ENCODE measurements at regions not wholly inside any gene's neighbourhood (a gene's known extent, or its start where the extent isn't known, plus 50 kb on each side); places are given as distances from the start of the nearest gene placed in this dataset.
"Not testable (repeated sequence)": the region's sequence is repeated elsewhere in the genome, so short reads cannot be mapped to it uniquely, and the experiment has no call there.

GRCh38 chr2:131626565-131626964 lies 98.9 kb downstream of the CCDC74A start:
- H3K9me3 Mint-ChIP-seq; ATAC-seq (ENCODE audit: low read depth); H3K27me3 Mint-ChIP-seq; H3K4me1 Mint-ChIP-seq; H3K36me3 Mint-ChIP-seq; H3K4me3 Mint-ChIP-seq; DNase-seq; H3K27ac Mint-ChIP-seq; POLR2A ChIA-PET: not testable (repeated sequence)

- ATAC-seq (ENCODE audit: low read depth); H3K4me3 Mint-ChIP-seq; H3K27me3 Mint-ChIP-seq; H3K36me3 Mint-ChIP-seq; DNase-seq; H3K27ac Mint-ChIP-seq; H3K4me1 Mint-ChIP-seq; H3K9me3 Mint-ChIP-seq; POLR2A ChIA-PET: not testable (repeated sequence)
Measured at GRCh38 chr2:131627777-131628176, 100.1 kb downstream of the CCDC74A start.

GRCh38 chr2:131631648-131632047 lies 104.0 kb downstream of the CCDC74A start:
- H3K36me3 Mint-ChIP-seq; H3K4me3 Mint-ChIP-seq; H3K9me3 Mint-ChIP-seq; ATAC-seq (ENCODE audit: low read depth); H3K27me3 Mint-ChIP-seq; POLR2A ChIA-PET; H3K4me1 Mint-ChIP-seq; H3K27ac Mint-ChIP-seq; DNase-seq: not testable (repeated sequence)

- H3K27ac Mint-ChIP-seq; POLR2A ChIA-PET; DNase-seq; H3K36me3 Mint-ChIP-seq; H3K9me3 Mint-ChIP-seq; H3K4me1 Mint-ChIP-seq; H3K27me3 Mint-ChIP-seq; ATAC-seq (ENCODE audit: low read depth); H3K4me3 Mint-ChIP-seq: not testable (repeated sequence)
Measured at GRCh38 chr2:131633405-131633804, 105.7 kb downstream of the CCDC74A start.

- H3K4me1 Mint-ChIP-seq; H3K27me3 Mint-ChIP-seq; POLR2A ChIA-PET; H3K27ac Mint-ChIP-seq; H3K36me3 Mint-ChIP-seq; ATAC-seq (ENCODE audit: low read depth); H3K9me3 Mint-ChIP-seq; DNase-seq; H3K4me3 Mint-ChIP-seq: not testable (repeated sequence)
Measured at GRCh38 chr2:131633827-131634695, 106.4 kb downstream of the CCDC74A start.

GRCh38 chr2:131635611-131636010 lies 107.9 kb downstream of the CCDC74A start:
- Mint-ChIP-seq H3K36me3 (no peaks in the 10 kb centered on the region), H3K4me1 (no peaks in the 10 kb centered on the region), H3K27ac (no peak overlapping the region), H3K27me3 (peaks cover 5% of the 10 kb centered on the region), H3K4me3 (no peak overlapping the region), H3K9me3 (no peaks in the 10 kb centered on the region)
- no peak for ATAC-seq (ENCODE audit: low read depth)
- POLR2A ChIA-PET = no interaction called here
- DNase-seq = no peak

GRCh38 chr2:131636704-131637308 lies 109.1 kb downstream of the CCDC74A start:
- H3K27me3 Mint-ChIP-seq; H3K4me3 Mint-ChIP-seq; DNase-seq; POLR2A ChIA-PET; H3K27ac Mint-ChIP-seq; ATAC-seq (ENCODE audit: low read depth); H3K9me3 Mint-ChIP-seq; H3K4me1 Mint-ChIP-seq; H3K36me3 Mint-ChIP-seq: not testable (repeated sequence)

GRCh38 chr2:131639001-131639620 lies 111.4 kb downstream of the CCDC74A start:
- POLR2A ChIA-PET = not testable (repeated sequence)

GRCh38 chr2:131641414-131642206 lies 113.9 kb downstream of the CCDC74A start:
- no peak for ATAC-seq (ENCODE audit: low read depth)
- H3K36me3 Mint-ChIP-seq = no peaks in the 10 kb centered on the region
- peaks cover 33% of the 10 kb centered on the region for H3K27me3 Mint-ChIP-seq
- POLR2A ChIA-PET = no interaction called here
- no peak overlapping the region for H3K27ac Mint-ChIP-seq
- H3K4me3 Mint-ChIP-seq = no peak overlapping the region
- DNase-seq = no peak
- no peaks in the 10 kb centered on the region for H3K9me3 Mint-ChIP-seq
- no peaks in the 10 kb centered on the region for H3K4me1 Mint-ChIP-seq

More at GRCh38 chr2:131639001-131639620, 111.4 kb downstream of the CCDC74A start:
- DNase-seq; H3K36me3 Mint-ChIP-seq; H3K9me3 Mint-ChIP-seq; H3K4me1 Mint-ChIP-seq; ATAC-seq (ENCODE audit: low read depth); H3K4me3 Mint-ChIP-seq; H3K27ac Mint-ChIP-seq: not testable (repeated sequence)
- peaks cover 16% of the 10 kb centered on the region for H3K27me3 Mint-ChIP-seq

- H3K4me3 Mint-ChIP-seq, POLR2A ChIA-PET: not testable (repeated sequence)
Measured at GRCh38 chr2:131643180-131643579, 115.5 kb downstream of the CCDC74A start.

GRCh38 chr2:131645177-131645765 lies 117.6 kb downstream of the CCDC74A start:
- ATAC-seq (ENCODE audit: low read depth) (no peak), DNase-seq (no peak)
- Mint-ChIP-seq H3K27me3 (peaks cover 46% of the 10 kb centered on the region), H3K9me3 (no peaks in the 10 kb centered on the region), H3K27ac (no peak overlapping the region), H3K4me1 (no peaks in the 10 kb centered on the region), H3K4me3 (no peak overlapping the region), H3K36me3 (no peaks in the 10 kb centered on the region)
- POLR2A ChIA-PET = no interaction called here

More at GRCh38 chr2:131643180-131643579, 115.5 kb downstream of the CCDC74A start:
- H3K9me3 Mint-ChIP-seq; H3K36me3 Mint-ChIP-seq; DNase-seq; H3K27ac Mint-ChIP-seq; ATAC-seq (ENCODE audit: low read depth); H3K4me1 Mint-ChIP-seq: not testable (repeated sequence)
- peaks cover 41% of the 10 kb centered on the region for H3K27me3 Mint-ChIP-seq

GRCh38 chr2:131646220-131646619 lies 118.5 kb downstream of the CCDC74A start:
- H3K27me3 Mint-ChIP-seq = peaks cover 45% of the 10 kb centered on the region
- H3K4me1 Mint-ChIP-seq; H3K9me3 Mint-ChIP-seq; ATAC-seq (ENCODE audit: low read depth); POLR2A ChIA-PET; H3K36me3 Mint-ChIP-seq; DNase-seq; H3K27ac Mint-ChIP-seq; H3K4me3 Mint-ChIP-seq: not testable (repeated sequence)

GRCh38 chr2:131646669-131647297 lies 119.1 kb downstream of the CCDC74A start:
- H3K4me3 Mint-ChIP-seq = no peak overlapping the region
- no peaks in the 10 kb centered on the region for H3K36me3 Mint-ChIP-seq
- no peaks in the 10 kb centered on the region for H3K9me3 Mint-ChIP-seq
- H3K4me1 Mint-ChIP-seq = no peaks in the 10 kb centered on the region
- no peak for DNase-seq
- POLR2A ChIA-PET = no interaction called here
- peaks cover 48% of the 10 kb centered on the region for H3K27me3 Mint-ChIP-seq
- H3K27ac Mint-ChIP-seq = no peak overlapping the region
- no peak for ATAC-seq (ENCODE audit: low read depth)

Data from activated naive CD8-positive, alpha-beta T cell treated with anti-CD3 and anti-CD28 coated beads, Interleukin-2, amount 10 ng/mL, durations not matched to agents 7 days and 5 days (primary cell).